Astrocyte (in vitro differentiated cells and primary cell): ENCODE measurements at regions not wholly inside any gene's neighbourhood (a gene's known extent, or its start where the extent isn't known, plus 50 kb on each side); places are given as distances from the start of the nearest gene placed in this dataset.

Experiments used
- DNase-seq: peaks from one replicate; pipeline ENCODE4 v3.0.0-alpha.2; 2010; ENCODE audit warnings: low read depth
- FAIRE-seq: peaks from 2 replicates; lab custom pipeline; 2011; peaks lifted over from hg19 to GRCh38; lab: Jason Lieb, UNC
- H2AFZ ChIP-seq: 2 replicates; pipeline ENCODE4 v1.6.0; 2012; ENCODE audit warnings: low read depth, low read length, inconsistent platforms
- H3K27ac ChIP-seq: 2 replicates; pipeline ENCODE4 v1.5.1; 2011; ENCODE audit warnings: low read depth, low read length, inconsistent platforms
- H3K27me3 ChIP-seq: 2 replicates; pipeline ENCODE4 v1.6.0; 2011; ENCODE audit warnings: low read length, inconsistent platforms; ENCODE audit not compliant: insufficient read depth
- H3K36me3 ChIP-seq: 2 replicates; pipeline ENCODE4 v1.5.1; 2011; ENCODE audit warnings: low read length, inconsistent platforms; ENCODE audit not compliant: insufficient read depth
- H3K4me1 ChIP-seq: 2 replicates; pipeline ENCODE4 v1.5.1; 2011; ENCODE audit warnings: low read length, inconsistent platforms; ENCODE audit not compliant: insufficient read depth
- H3K4me2 ChIP-seq: 2 replicates; pipeline ENCODE4 v1.6.0; 2012; ENCODE audit warnings: low read length, inconsistent platforms
- H3K4me3 ChIP-seq: 2 replicates; pipeline ENCODE4 v1.5.1; 2011; ENCODE audit warnings: low read depth, mild to moderate bottlenecking, low read length, inconsistent platforms; ENCODE audit not compliant: insufficient read depth
- H3K79me2 ChIP-seq: 2 replicates; pipeline ENCODE4 v1.6.0; 2012; ENCODE audit warnings: mild to moderate bottlenecking, low read length, inconsistent platforms; ENCODE audit not compliant: insufficient read depth
- H3K9ac ChIP-seq: 2 replicates; pipeline ENCODE4 v1.6.0; 2012; ENCODE audit warnings: mild to moderate bottlenecking, low read length, inconsistent platforms
- H3K9me3 ChIP-seq: 2 replicates; pipeline ENCODE4 v1.5.1; 2012; ENCODE audit warnings: low read depth, mild to moderate bottlenecking, low read length, inconsistent platforms; ENCODE audit not compliant: insufficient read depth
- H4K20me1 ChIP-seq: 2 replicates; pipeline ENCODE4 v1.6.0; 2012; ENCODE audit warnings: low read length, inconsistent platforms; ENCODE audit not compliant: insufficient read depth
- H3K27ac Mint-ChIP-seq: one replicate; pipeline ENCODE4 v1.8.0; 2021; ENCODE audit warnings: mild to moderate bottlenecking, mixed read lengths; ENCODE audit not compliant: unreplicated experiment
- H3K27me3 Mint-ChIP-seq: one replicate; pipeline ENCODE4 v1.8.0; 2021; ENCODE audit warnings: low read depth, mixed read lengths; ENCODE audit not compliant: unreplicated experiment
- H3K36me3 Mint-ChIP-seq: one replicate; pipeline ENCODE4 v1.8.0; 2021; ENCODE audit warnings: low read depth, mixed read lengths; ENCODE audit not compliant: unreplicated experiment
- H3K4me1 Mint-ChIP-seq: one replicate; pipeline ENCODE4 v1.8.0; 2021; ENCODE audit warnings: low read depth, mixed read lengths; ENCODE audit not compliant: unreplicated experiment
- H3K4me3 Mint-ChIP-seq: one replicate; pipeline ENCODE4 v1.8.0; 2021; ENCODE audit warnings: mild to moderate bottlenecking, moderate library complexity, mixed read lengths; ENCODE audit not compliant: unreplicated experiment
- H3K9me3 Mint-ChIP-seq: one replicate; pipeline ENCODE4 v1.8.0; 2021; ENCODE audit warnings: mild to moderate bottlenecking, mixed read lengths; ENCODE audit not compliant: unreplicated experiment
- EZH2 ChIP-seq: IDR thresholded peaks from 2 replicates; pipeline ENCODE4 v1.6.1; 2012; ENCODE audit warnings: mild to moderate bottlenecking, low read length, inconsistent platforms; ENCODE audit not compliant: insufficient read depth
- TF ChIP-seq, protein P1 (sequence below): IDR thresholded peaks from 2 replicates; pipeline ENCODE4 v1.5.1; 2011; ENCODE audit warnings: low read depth, mild to moderate bottlenecking, inconsistent platforms, low read length, moderate library complexity; ENCODE audit not compliant: insufficient read depth

DNA sequence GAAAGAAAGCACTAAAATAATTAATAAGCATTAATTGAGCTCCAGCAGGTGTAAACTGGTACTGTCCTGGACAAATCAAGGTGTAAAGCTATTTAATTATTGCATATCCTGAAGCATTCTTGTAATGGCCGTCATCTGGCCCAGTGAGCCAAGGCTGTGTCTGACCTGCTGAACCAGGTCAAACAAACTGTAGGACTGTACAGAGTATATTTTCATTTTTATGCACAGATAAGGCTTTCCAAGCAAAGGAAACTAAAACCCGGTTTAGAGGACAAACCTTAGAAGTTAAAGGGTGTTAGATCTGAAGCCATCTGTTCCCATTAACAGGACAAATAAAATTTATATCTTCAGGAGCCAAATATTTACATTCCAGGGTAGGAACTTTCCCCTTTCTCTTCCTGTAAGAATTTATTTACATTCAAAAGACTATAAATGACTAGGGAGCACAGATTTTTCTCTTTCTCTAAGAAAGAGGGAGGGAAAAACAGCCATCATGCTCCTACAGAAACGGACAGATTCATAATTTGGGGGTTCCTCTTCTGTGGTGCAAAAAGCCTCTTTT lies 69.8 kb downstream of the ESM1 start:
- Histone ChIP-seq H3K36me3 (no peaks in the 10 kb centered on the region), H3K4me3 (no peak overlapping the region), H2AFZ (no peak overlapping the region), H3K4me1 (peaks cover 9% of the 10 kb centered on the region), H3K9ac (no peak overlapping the region), H3K27me3 (peaks cover 4% of the 10 kb centered on the region), H3K79me2 (no peaks in the 10 kb centered on the region), H3K9me3 (no peaks in the 10 kb centered on the region), H3K27ac (no peak overlapping the region), H3K4me2 (no peak overlapping the region), H4K20me1 (no peaks in the 10 kb centered on the region)
- Mint-ChIP-seq H3K4me3 (no peak overlapping the region), H3K4me1 (peaks cover 8% of the 10 kb centered on the region), H3K27me3 (peaks cover 10% of the 10 kb centered on the region), H3K9me3 (no peaks in the 10 kb centered on the region), H3K36me3 (no peaks in the 10 kb centered on the region), H3K27ac (no peak overlapping the region)
- TF ChIP-seq, protein P1, sequence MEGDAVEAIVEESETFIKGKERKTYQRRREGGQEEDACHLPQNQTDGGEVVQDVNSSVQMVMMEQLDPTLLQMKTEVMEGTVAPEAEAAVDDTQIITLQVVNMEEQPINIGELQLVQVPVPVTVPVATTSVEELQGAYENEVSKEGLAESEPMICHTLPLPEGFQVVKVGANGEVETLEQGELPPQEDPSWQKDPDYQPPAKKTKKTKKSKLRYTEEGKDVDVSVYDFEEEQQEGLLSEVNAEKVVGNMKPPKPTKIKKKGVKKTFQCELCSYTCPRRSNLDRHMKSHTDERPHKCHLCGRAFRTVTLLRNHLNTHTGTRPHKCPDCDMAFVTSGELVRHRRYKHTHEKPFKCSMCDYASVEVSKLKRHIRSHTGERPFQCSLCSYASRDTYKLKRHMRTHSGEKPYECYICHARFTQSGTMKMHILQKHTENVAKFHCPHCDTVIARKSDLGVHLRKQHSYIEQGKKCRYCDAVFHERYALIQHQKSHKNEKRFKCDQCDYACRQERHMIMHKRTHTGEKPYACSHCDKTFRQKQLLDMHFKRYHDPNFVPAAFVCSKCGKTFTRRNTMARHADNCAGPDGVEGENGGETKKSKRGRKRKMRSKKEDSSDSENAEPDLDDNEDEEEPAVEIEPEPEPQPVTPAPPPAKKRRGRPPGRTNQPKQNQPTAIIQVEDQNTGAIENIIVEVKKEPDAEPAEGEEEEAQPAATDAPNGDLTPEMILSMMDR: no peak
- TF ChIP-seq EZH2: no peak
- no peak for DNase-seq
- FAIRE-seq: no peak

DNA sequence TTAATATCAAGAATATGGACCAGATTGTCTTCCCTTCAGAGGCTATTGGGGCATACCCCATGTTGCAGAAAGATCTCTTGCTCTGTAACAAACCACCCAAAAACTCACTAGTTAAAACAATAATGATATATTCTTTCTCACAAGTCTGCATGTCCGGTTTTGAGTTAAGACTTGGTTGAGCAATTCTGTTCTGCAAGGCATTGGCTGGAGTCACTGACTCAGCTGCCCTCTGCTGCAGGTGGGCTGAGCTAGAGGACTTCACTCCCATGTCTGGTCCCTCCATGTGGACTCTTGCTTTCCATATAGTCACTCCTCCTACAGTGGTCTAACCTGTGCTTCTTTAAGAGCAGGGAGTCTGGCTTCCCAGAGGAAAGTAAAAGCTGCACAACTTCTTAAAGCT lies 73.4 kb downstream of the ESM1 start:
- Histone ChIP-seq H3K27me3 (peaks cover 6% of the 10 kb centered on the region), H3K27ac (no peak overlapping the region), H2AFZ (no peak overlapping the region), H3K9me3 (no peaks in the 10 kb centered on the region), H3K9ac (no peak overlapping the region), H3K79me2 (no peaks in the 10 kb centered on the region), H4K20me1 (no peaks in the 10 kb centered on the region), H3K4me3 (no peak overlapping the region), H3K36me3 (no peaks in the 10 kb centered on the region), H3K4me1 (peaks cover 23% of the 10 kb centered on the region), H3K4me2 (no peak overlapping the region)
- peaks cover 6% of the 10 kb centered on the region for H3K27me3 Mint-ChIP-seq
- H3K9me3 Mint-ChIP-seq: no peaks in the 10 kb centered on the region
- no peaks in the 10 kb centered on the region for H3K36me3 Mint-ChIP-seq
- H3K4me3 Mint-ChIP-seq: no peak overlapping the region
- H3K4me1 Mint-ChIP-seq: peaks cover 19% of the 10 kb centered on the region
- no peak overlapping the region for H3K27ac Mint-ChIP-seq
- no peak for TF ChIP-seq EZH2
- TF ChIP-seq, protein P1: no peak
- FAIRE-seq (no peak), DNase-seq (no peak)
